DND-41 (cell line): ENCODE measurements at regions not wholly inside any gene's neighbourhood (a gene's known extent, or its start where the extent isn't known, plus 50 kb on each side); places are given as distances from the start of the nearest gene placed in this dataset.

Source experiments
- ATAC-seq: fragments of 200-7000 bp; cut with Tn5 transposase; 3 replicates; pipeline ENCODE4 v1.9.1; 2021; ENCODE audit warnings: low read depth; ENCODE audit not compliant: insufficient read depth
- DNase-seq: peaks from one replicate; pipeline ENCODE4 v3.0.0-alpha.2; 2020
- H2AFZ ChIP-seq: 2 replicates; pipeline ENCODE4 v1.6.0; 2012; ENCODE audit warnings: low read depth, low read length
- H3K27ac ChIP-seq: 2 replicates; pipeline ENCODE4 v1.5.1; 2012; ENCODE audit warnings: low read length, inconsistent platforms
- H3K27me3 ChIP-seq: fragments of 200-600 bp; sonication (generic); 2 replicates; pipeline ENCODE4 v1.6.0; 2012; ENCODE audit warnings: low read length, mild to moderate bottlenecking, inconsistent platforms; ENCODE audit not compliant: insufficient read depth, poor library complexity
- H3K36me3 ChIP-seq: 2 replicates; pipeline ENCODE4 v1.5.1; 2012; ENCODE audit warnings: low read length, inconsistent platforms; ENCODE audit not compliant: insufficient read depth
- H3K4me1 ChIP-seq: 2 replicates; pipeline ENCODE4 v1.5.1; 2012; ENCODE audit warnings: mild to moderate bottlenecking, low read length; ENCODE audit not compliant: insufficient read depth
- H3K4me2 ChIP-seq: 2 replicates; pipeline ENCODE4 v1.6.0; 2012; ENCODE audit warnings: mild to moderate bottlenecking, moderate library complexity, low read length, inconsistent platforms; ENCODE audit not compliant: insufficient read depth
- H3K4me3 ChIP-seq, 2 experiments: fragments of 200-600 bp in 1 of 2; shearing (Covaris generic) in 1 of 2; 2 replicates each; pipeline ENCODE4 v1.5.1; 2012 to 2016; ENCODE audit warnings: inconsistent platforms in 2 of 2, low read length in 2 of 2, mild to moderate bottlenecking in 2 of 2, low read depth in 1 of 2, moderate library complexity in 1 of 2
- H3K79me2 ChIP-seq: 2 replicates; pipeline ENCODE4 v1.6.0; 2012; ENCODE audit warnings: low read length, inconsistent platforms; ENCODE audit not compliant: insufficient read depth
- H3K9ac ChIP-seq: 2 replicates; pipeline ENCODE4 v1.6.0; 2012; ENCODE audit warnings: low read depth, mild to moderate bottlenecking, inconsistent platforms, low read length, moderate library complexity
- H3K9me3 ChIP-seq: 2 replicates; pipeline ENCODE4 v1.5.1; 2012; ENCODE audit warnings: low read length, moderate library complexity, mild to moderate bottlenecking, inconsistent platforms; ENCODE audit not compliant: insufficient read depth, severe bottlenecking
- H4K20me1 ChIP-seq: 2 replicates; pipeline ENCODE4 v1.6.0; 2012; ENCODE audit warnings: low read length; ENCODE audit not compliant: insufficient read depth
- EZH2 ChIP-seq: IDR thresholded peaks from 3 replicates; pipeline ENCODE4 v1.6.1; 2012; ENCODE audit warnings: borderline replicate concordance, low read depth, mild to moderate bottlenecking, moderate library complexity, low read length, inconsistent platforms; ENCODE audit not compliant: severe bottlenecking
- TF ChIP-seq, protein P1 (sequence below): IDR thresholded peaks from 2 replicates; pipeline ENCODE4 v1.5.1; 2012; ENCODE audit warnings: borderline replicate concordance, low read length, moderate library complexity, mild to moderate bottlenecking; ENCODE audit not compliant: poor library complexity, severe bottlenecking; ENCODE audit errors: extremely low read depth

DNA sequence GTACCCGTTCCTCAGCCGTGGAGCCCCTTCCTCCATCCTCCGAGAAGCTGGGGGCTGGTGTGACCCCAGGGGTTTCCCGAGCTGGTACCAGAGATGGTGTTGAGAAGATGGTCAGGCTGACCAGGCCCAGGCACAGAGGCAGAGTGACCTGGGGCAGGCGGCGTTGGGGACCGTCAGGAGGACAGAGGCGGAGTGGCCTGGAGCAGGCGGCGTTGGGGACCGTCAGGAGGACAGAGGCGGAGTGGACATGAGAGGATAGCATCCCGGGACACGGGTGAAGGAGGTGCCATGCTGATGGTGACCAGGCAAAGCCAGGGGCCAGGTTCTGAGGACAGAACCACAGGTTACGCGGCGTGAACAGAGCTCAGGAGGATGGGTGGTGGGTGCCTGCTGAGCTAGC, 75.9 kb upstream of the TTC34 start:
- Histone ChIP-seq H3K27me3 (no peaks in the 10 kb centered on the region), H3K4me3 (no peak overlapping the region), H3K9me3 (no peaks in the 10 kb centered on the region), H3K36me3 (no peaks in the 10 kb centered on the region), H3K4me2 (no peak overlapping the region), H3K27ac (no peak overlapping the region), H3K79me2 (no peaks in the 10 kb centered on the region), H3K9ac (no peak overlapping the region), H3K4me1 (no peaks in the 10 kb centered on the region), H4K20me1 (peaks cover 7% of the 10 kb centered on the region; the same call in 1 of the 2 replicates), H2AFZ (no peak overlapping the region)
- no peak for TF ChIP-seq EZH2
- TF ChIP-seq, protein P1, sequence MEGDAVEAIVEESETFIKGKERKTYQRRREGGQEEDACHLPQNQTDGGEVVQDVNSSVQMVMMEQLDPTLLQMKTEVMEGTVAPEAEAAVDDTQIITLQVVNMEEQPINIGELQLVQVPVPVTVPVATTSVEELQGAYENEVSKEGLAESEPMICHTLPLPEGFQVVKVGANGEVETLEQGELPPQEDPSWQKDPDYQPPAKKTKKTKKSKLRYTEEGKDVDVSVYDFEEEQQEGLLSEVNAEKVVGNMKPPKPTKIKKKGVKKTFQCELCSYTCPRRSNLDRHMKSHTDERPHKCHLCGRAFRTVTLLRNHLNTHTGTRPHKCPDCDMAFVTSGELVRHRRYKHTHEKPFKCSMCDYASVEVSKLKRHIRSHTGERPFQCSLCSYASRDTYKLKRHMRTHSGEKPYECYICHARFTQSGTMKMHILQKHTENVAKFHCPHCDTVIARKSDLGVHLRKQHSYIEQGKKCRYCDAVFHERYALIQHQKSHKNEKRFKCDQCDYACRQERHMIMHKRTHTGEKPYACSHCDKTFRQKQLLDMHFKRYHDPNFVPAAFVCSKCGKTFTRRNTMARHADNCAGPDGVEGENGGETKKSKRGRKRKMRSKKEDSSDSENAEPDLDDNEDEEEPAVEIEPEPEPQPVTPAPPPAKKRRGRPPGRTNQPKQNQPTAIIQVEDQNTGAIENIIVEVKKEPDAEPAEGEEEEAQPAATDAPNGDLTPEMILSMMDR, result no peak
- no peak for ATAC-seq
- no peak for DNase-seq

DNA sequence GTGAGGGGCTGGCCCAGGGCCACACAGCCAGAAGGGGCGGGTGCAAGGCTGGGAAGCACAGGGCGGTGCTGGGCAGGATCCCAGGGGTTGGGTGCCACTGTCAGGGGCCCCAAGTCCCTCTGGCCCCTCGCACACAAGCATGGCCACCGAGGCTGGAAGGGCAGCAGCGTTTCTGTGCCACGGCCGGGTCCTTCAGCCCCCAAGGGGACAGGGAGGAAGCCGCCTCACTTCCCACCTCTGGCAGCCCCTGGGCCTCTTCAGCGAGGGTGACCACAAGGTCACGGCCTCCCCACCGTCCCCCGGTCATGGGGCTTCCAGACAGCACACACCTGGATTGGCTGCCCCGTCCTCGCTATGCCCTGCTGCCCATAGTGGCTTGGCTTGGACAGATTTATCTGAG, 77.1 kb upstream of the TTC34 start:
- ATAC-seq, result no peak
- H3K4me2 ChIP-seq, result no peak overlapping the region
- no peaks in the 10 kb centered on the region for H3K36me3 ChIP-seq
- H4K20me1 ChIP-seq, result peaks cover 7% of the 10 kb centered on the region; the same call in 1 of the 2 replicates
- H3K9me3 ChIP-seq, result no peaks in the 10 kb centered on the region
- H3K4me3 ChIP-seq, result no peak overlapping the region
- no peaks in the 10 kb centered on the region for H3K79me2 ChIP-seq
- no peak overlapping the region for H3K9ac ChIP-seq
- DNase-seq, result no peak
- no peak overlapping the region for H2AFZ ChIP-seq
- H3K27me3 ChIP-seq, result no peaks in the 10 kb centered on the region
- no peak overlapping the region for H3K27ac ChIP-seq
- H3K4me1 ChIP-seq, result no peaks in the 10 kb centered on the region
- TF ChIP-seq, protein P1, result no peak
- no peak for TF ChIP-seq EZH2

GRCh38 chr1:2879026-2879425, 77.5 kb upstream of the TTC34 start:
- TF ChIP-seq, protein P1, result no peak
- no peak for TF ChIP-seq EZH2
- Histone ChIP-seq H3K4me3 (no peak overlapping the region), H3K9ac (no peak overlapping the region), H3K9me3 (no peaks in the 10 kb centered on the region), H3K27me3 (no peaks in the 10 kb centered on the region), H4K20me1 (peaks cover 7% of the 10 kb centered on the region; the same call in 1 of the 2 replicates), H3K27ac (no peak overlapping the region), H3K4me1 (no peaks in the 10 kb centered on the region), H3K36me3 (no peaks in the 10 kb centered on the region), H3K4me2 (no peak overlapping the region), H3K79me2 (no peaks in the 10 kb centered on the region), H2AFZ (no peak overlapping the region)
- DNase-seq (no peak), ATAC-seq (no peak)

DNA sequence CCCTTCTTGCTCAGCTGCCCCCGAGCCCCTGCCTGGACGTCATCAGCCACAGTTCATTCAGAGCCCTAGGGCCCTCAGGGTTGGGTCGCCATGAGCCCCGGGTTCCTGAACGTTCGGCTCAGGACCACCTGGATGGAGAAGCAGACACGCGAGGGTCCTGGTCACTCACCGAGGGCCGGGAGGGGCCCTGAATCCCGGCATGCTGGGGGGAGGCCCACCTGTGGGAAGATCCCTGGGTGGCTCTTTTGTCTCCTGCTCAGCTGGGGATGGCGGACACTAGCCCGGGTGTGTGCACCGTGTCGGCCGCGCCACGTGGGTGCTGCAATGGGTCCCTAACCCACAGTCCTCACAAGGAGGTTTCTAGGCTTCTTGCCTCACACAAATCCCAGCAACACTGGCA, 78.1 kb upstream of the TTC34 start:
- TF ChIP-seq, protein P1, result no peak
- TF ChIP-seq EZH2, result no peak
- peaks cover 7% of the 10 kb centered on the region; the same call in 1 of the 2 replicates for H4K20me1 ChIP-seq
- no peak overlapping the region for H2AFZ ChIP-seq
- H3K4me3 ChIP-seq, result no peak overlapping the region
- H3K27me3 ChIP-seq, result no peaks in the 10 kb centered on the region
- no peaks in the 10 kb centered on the region for H3K79me2 ChIP-seq
- ATAC-seq, result no peak
- no peak overlapping the region for H3K4me2 ChIP-seq
- no peak for DNase-seq
- H3K27ac ChIP-seq, result no peak overlapping the region
- no peaks in the 10 kb centered on the region for H3K4me1 ChIP-seq
- no peak overlapping the region for H3K9ac ChIP-seq
- H3K36me3 ChIP-seq, result no peaks in the 10 kb centered on the region
- no peaks in the 10 kb centered on the region for H3K9me3 ChIP-seq
